SK-N-MC (cell line): ENCODE measurements at regions not wholly inside any gene's neighbourhood (a gene's known extent, or its start where the extent isn't known, plus 50 kb on each side); places are given as distances from the start of the nearest gene placed in this dataset.

Source experiments
- EZH2 ChIP-seq: fragments of 200-600 bp; sonication (generic); IDR thresholded peaks from one replicate; pipeline ENCODE4 v1.6.1; 2017; ENCODE audit warnings: antibody characterized with exemption
- FOXP2 ChIP-seq: optimal IDR thresholded peaks from 2 replicates; pipeline ENCODE3; 2011; ENCODE audit warnings: mild to moderate bottlenecking, moderate library complexity; ENCODE audit not compliant: insufficient read depth; ENCODE audit errors: extremely low read length, control extremely low read depth
- POLR2AphosphoS5 ChIP-seq: IDR thresholded peaks from 2 replicates; pipeline ENCODE4 v1.6.1; 2012; ENCODE audit warnings: mild to moderate bottlenecking, low read depth, low read length, borderline replicate concordance

- TF ChIP-seq POLR2AphosphoS5 (no peak), EZH2 (no peak), FOXP2 (no peak)
These were observed 157.6 kb upstream of the TUT7 start for GRCh38 chr9:86511614-86512360.
